ENCODE measurements at regions not wholly inside any gene's neighbourhood (a gene's known extent, or its start where the extent isn't known, plus 50 kb on each side); places are given as distances from the start of the nearest gene placed in this dataset.

DNA sequence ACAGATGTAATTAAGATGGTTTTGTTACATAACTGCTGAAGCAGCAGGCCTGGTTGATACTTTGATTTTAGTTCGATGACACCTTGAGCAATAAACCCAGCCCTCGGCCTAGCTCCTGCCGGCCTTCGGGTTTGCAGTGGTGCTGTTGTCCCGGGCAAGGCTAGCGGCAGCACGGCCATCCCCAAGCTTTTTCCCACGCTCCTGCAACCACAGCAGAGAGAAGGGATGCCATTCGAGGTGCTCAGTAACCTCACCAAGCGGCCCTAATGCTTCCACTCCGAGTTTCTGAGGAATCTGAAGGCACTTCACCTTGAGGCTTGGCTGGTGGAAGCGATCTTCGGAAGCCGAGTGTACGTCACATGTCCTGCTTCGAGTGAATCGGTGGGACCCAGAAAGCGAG lies 182.1 kb downstream of the NAF1 start:
- no peak overlapping the region for H3K27ac ChIP-seq (ENCODE audit: low read depth, low read length, poor library complexity, severe bottlenecking)
- no TSS peak for BruUV-seq (replicated peaks)
- no peaks in the 10 kb centered on the region for H3K9me2 ChIP-seq (ENCODE audit: insufficient read depth, low read length)
- no peak overlapping the region for H3K4me2 ChIP-seq (ENCODE audit: low read length)
- no peak overlapping the region for H2AFZ ChIP-seq (ENCODE audit: low read length)
- no peaks in the 10 kb centered on the region for H3K4me1 ChIP-seq (ENCODE audit: insufficient read depth, low read length, poor library complexity, severe bottlenecking)
- intact Hi-C loops (cut with micrococcal nuclease; ENCODE audit: unreplicated experiment) = no loop called here
- H3K9me3 ChIP-seq (ENCODE audit: low read length) = no peaks in the 10 kb centered on the region
- H3K36me3 ChIP-seq (ENCODE audit: insufficient read depth, low read length) = no peaks in the 10 kb centered on the region
- no peaks in the 10 kb centered on the region for H3K79me2 ChIP-seq (ENCODE audit: insufficient read depth, low read depth, low read length)
- ChIA-PET POLR2A (interaction anchor here (1.5 kb wide), 1 partner anchor 8 kb away, joined by 5 read pairs; no protein-coding TSS in a partner anchor), CTCF (ENCODE audit: unreplicated experiment) (no interaction called here)
- H4K20me1 ChIP-seq (ENCODE audit: insufficient read depth, low read length) = no peaks in the 10 kb centered on the region
- no peak overlapping the region for H3K4me3 ChIP-seq (ENCODE audit: low read depth, low read length, poor library complexity, severe bottlenecking)
- no peak for DNase-seq (ENCODE audit: low spot score)
- TF ChIP-seq EZH2phosphoT487 (IDR thresholded peaks at IDR 0.05; ENCODE audit: borderline replicate concordance, low read depth, low read length) = no peak
- TF ChIP-seq, protein P1, sequence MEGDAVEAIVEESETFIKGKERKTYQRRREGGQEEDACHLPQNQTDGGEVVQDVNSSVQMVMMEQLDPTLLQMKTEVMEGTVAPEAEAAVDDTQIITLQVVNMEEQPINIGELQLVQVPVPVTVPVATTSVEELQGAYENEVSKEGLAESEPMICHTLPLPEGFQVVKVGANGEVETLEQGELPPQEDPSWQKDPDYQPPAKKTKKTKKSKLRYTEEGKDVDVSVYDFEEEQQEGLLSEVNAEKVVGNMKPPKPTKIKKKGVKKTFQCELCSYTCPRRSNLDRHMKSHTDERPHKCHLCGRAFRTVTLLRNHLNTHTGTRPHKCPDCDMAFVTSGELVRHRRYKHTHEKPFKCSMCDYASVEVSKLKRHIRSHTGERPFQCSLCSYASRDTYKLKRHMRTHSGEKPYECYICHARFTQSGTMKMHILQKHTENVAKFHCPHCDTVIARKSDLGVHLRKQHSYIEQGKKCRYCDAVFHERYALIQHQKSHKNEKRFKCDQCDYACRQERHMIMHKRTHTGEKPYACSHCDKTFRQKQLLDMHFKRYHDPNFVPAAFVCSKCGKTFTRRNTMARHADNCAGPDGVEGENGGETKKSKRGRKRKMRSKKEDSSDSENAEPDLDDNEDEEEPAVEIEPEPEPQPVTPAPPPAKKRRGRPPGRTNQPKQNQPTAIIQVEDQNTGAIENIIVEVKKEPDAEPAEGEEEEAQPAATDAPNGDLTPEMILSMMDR (conservative IDR thresholded peaks at IDR 0.05; ENCODE audit: low read length) = no peak

DNA sequence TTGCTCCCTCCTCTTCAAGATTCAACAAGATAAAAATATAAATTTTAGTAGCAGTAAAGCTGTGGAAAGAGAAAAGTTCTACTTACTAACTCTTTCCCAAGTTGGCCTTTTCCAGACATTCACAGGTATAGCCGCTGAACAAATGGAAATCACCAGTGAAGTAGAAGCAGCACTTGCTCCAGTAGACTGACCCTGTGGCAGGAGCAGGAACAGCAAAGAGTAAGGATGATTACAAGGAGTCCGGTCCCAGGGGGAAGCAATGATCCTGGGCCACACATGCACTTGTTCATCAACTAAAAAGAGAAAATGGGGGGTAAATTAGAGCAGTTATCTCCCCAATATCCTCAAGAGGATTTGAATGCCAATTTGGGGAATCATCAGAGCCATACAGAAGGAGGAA lies 184.9 kb downstream of the NAF1 start:
- ChIA-PET CTCF (ENCODE audit: unreplicated experiment) (no interaction called here), POLR2A (no interaction called here)
- no peak overlapping the region for H3K27ac ChIP-seq (ENCODE audit: low read depth, low read length, poor library complexity, severe bottlenecking)
- H3K79me2 ChIP-seq (ENCODE audit: insufficient read depth, low read depth, low read length) = no peaks in the 10 kb centered on the region
- BruUV-seq (replicated peaks) = no TSS peak
- no peaks in the 10 kb centered on the region for H3K36me3 ChIP-seq (ENCODE audit: insufficient read depth, low read length)
- intact Hi-C loops (cut with micrococcal nuclease; ENCODE audit: unreplicated experiment) = no loop called here
- no peaks in the 10 kb centered on the region for H3K9me3 ChIP-seq (ENCODE audit: low read length)
- H3K9me2 ChIP-seq (ENCODE audit: insufficient read depth, low read length) = no peaks in the 10 kb centered on the region
- no peak for TF ChIP-seq EZH2phosphoT487 (IDR thresholded peaks at IDR 0.05; ENCODE audit: borderline replicate concordance, low read depth, low read length)
- TF ChIP-seq, protein P1 (conservative IDR thresholded peaks at IDR 0.05; ENCODE audit: low read length) = no peak
- H3K4me3 ChIP-seq (ENCODE audit: low read depth, low read length, poor library complexity, severe bottlenecking) = no peak overlapping the region
- H3K4me1 ChIP-seq (ENCODE audit: insufficient read depth, low read length, poor library complexity, severe bottlenecking) = no peaks in the 10 kb centered on the region
- no peaks in the 10 kb centered on the region for H4K20me1 ChIP-seq (ENCODE audit: insufficient read depth, low read length)
- H3K4me2 ChIP-seq (ENCODE audit: low read length) = no peak overlapping the region
- no peak overlapping the region for H2AFZ ChIP-seq (ENCODE audit: low read length)
- DNase-seq (ENCODE audit: low spot score) = no peak

DNA sequence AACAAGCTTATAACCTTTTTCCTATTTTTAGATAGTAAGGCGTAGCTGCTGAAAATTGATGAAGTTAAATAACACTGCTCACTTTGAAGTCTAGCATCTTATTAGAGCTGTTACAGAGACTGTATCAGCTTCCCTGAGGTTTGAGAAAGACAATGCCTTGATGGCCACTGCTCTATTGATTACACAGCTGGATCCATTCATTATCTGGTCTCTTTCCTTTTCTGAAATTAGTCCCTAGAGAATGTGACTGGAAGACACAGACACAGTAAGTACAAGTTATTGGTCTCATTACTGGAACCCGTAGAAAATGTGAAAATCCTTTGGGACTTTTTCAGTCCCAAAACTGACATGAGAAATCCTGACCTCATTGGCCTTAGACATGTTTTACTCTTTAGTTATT lies 188.3 kb downstream of the NAF1 start:
- no peaks in the 10 kb centered on the region for H3K9me2 ChIP-seq (ENCODE audit: insufficient read depth, low read length)
- no TSS peak for BruUV-seq (replicated peaks)
- ChIA-PET CTCF (ENCODE audit: unreplicated experiment) (no interaction called here), POLR2A (interaction anchor here (0.6 to 1.1 kb wide), 3 partner anchors 9 to 1029 kb away, joined by 3 to 4 read pairs (median 3); no protein-coding TSS in a partner anchor)
- H2AFZ ChIP-seq (ENCODE audit: low read length) = no peak overlapping the region
- TF ChIP-seq, protein P1 (conservative IDR thresholded peaks at IDR 0.05; ENCODE audit: low read length) = no peak
- no peak for TF ChIP-seq EZH2phosphoT487 (IDR thresholded peaks at IDR 0.05; ENCODE audit: borderline replicate concordance, low read depth, low read length)
- intact Hi-C loops (cut with micrococcal nuclease; ENCODE audit: unreplicated experiment) = no loop called here
- H3K9me3 ChIP-seq (ENCODE audit: low read length) = no peaks in the 10 kb centered on the region
- no peaks in the 10 kb centered on the region for H3K4me1 ChIP-seq (ENCODE audit: insufficient read depth, low read length, poor library complexity, severe bottlenecking)
- no peak overlapping the region for H3K4me3 ChIP-seq (ENCODE audit: low read depth, low read length, poor library complexity, severe bottlenecking)
- no peaks in the 10 kb centered on the region for H3K36me3 ChIP-seq (ENCODE audit: insufficient read depth, low read length)
- no peak overlapping the region for H3K4me2 ChIP-seq (ENCODE audit: low read length)
- no peaks in the 10 kb centered on the region for H3K79me2 ChIP-seq (ENCODE audit: insufficient read depth, low read depth, low read length)
- no peak for DNase-seq (ENCODE audit: low spot score)
- no peak overlapping the region for H3K27ac ChIP-seq (ENCODE audit: low read depth, low read length, poor library complexity, severe bottlenecking)
- H4K20me1 ChIP-seq (ENCODE audit: insufficient read depth, low read length) = no peaks in the 10 kb centered on the region
